PC-3 (cell line): ENCODE measurements at regions not wholly inside any gene's neighbourhood (a gene's known extent, or its start where the extent isn't known, plus 50 kb on each side); places are given as distances from the start of the nearest gene placed in this dataset.

ENCODE experiments used
- EZH2 ChIP-seq: fragments of 300-600 bp; sonication (generic); IDR thresholded peaks from one replicate; pipeline ENCODE4 v1.6.1; 2017; ENCODE audit warnings: antibody characterized with exemption, mild to moderate bottlenecking, low read length; ENCODE audit not compliant: unreplicated experiment
- TF ChIP-seq, protein P1 (sequence below): fragments of 300-600 bp; sonication (generic); conservative IDR thresholded peaks from 2 replicates; pipeline ENCODE4 v1.5.1; 2017; ENCODE audit warnings: antibody characterized with exemption, low read depth, mild to moderate bottlenecking, low read length

DNA sequence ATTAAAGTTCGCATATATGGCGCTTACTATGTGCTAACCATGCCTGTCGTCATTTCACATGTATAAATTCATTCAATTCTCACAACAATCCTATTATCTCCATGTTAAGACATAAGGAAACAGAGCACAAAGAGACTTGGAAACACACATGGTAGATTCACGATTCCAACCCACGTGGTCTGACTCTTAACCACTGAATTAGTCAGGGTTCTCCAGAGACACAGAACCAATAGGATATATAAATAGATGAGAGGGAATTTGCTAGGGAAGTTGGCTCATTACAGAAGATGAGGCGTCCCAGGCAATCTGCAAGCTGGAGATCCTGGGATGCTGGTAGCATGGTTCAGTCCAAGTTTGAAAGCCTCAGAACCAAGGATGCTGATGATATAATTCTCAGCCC is 765.3 kb downstream of the TBL1XR1 start:
- TF ChIP-seq, protein P1, sequence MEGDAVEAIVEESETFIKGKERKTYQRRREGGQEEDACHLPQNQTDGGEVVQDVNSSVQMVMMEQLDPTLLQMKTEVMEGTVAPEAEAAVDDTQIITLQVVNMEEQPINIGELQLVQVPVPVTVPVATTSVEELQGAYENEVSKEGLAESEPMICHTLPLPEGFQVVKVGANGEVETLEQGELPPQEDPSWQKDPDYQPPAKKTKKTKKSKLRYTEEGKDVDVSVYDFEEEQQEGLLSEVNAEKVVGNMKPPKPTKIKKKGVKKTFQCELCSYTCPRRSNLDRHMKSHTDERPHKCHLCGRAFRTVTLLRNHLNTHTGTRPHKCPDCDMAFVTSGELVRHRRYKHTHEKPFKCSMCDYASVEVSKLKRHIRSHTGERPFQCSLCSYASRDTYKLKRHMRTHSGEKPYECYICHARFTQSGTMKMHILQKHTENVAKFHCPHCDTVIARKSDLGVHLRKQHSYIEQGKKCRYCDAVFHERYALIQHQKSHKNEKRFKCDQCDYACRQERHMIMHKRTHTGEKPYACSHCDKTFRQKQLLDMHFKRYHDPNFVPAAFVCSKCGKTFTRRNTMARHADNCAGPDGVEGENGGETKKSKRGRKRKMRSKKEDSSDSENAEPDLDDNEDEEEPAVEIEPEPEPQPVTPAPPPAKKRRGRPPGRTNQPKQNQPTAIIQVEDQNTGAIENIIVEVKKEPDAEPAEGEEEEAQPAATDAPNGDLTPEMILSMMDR = no peak
- no peak for TF ChIP-seq EZH2
